K562 (cell line): ENCODE measurements at regions not wholly inside any gene's neighbourhood (a gene's known extent, or its start where the extent isn't known, plus 50 kb on each side); places are given as distances from the start of the nearest gene placed in this dataset.
A peak's percentile ranks its signal among the peaks of the same experiment; 100 is the strongest.

Experiments used
- ARID1B ChIP-seq: fragments of 450-650 bp; IDR thresholded peaks from 2 replicates; pipeline ENCODE4 v1.6.1; 2016; ENCODE audit warnings: antibody characterized with exemption, mild to moderate bottlenecking, inconsistent platforms
- BCL6 ChIP-seq: fragments of 250-450 bp; sonication (Bioruptor Pico); IDR thresholded peaks from 2 replicates; pipeline ENCODE4 v1.4.0; 2020
- CBX1 ChIP-seq: sonication (generic); IDR thresholded peaks from 2 replicates; pipeline ENCODE4 v1.6.1; 2016; ENCODE audit warnings: antibody characterized with exemption, low read depth, mild to moderate bottlenecking
- GABPB1 ChIP-seq: sonication (generic); formaldehyde crosslinking; IDR thresholded peaks from 2 replicates; pipeline ENCODE4 v1.8.0; 2022; ENCODE audit warnings: mild to moderate bottlenecking, missing genetic modification reagents
- LEF1 ChIP-seq: fragments of 450-650 bp; IDR thresholded peaks from 2 replicates; pipeline ENCODE4 v1.6.1; 2016; ENCODE audit warnings: mild to moderate bottlenecking
- MEIS2 ChIP-seq: fragments of 450-650 bp; IDR thresholded peaks from 2 replicates; pipeline ENCODE4 v1.6.1; 2014; ENCODE audit warnings: mild to moderate bottlenecking; ENCODE audit not compliant: partially characterized antibody
- MLLT1 ChIP-seq, 2 experiments: fragments of 450-650 bp; IDR thresholded peaks; 2 replicates each; pipeline ENCODE4 v1.6.1; 2016
- NR2C2 ChIP-seq, 2 experiments: fragments of 200-800 bp in 1 of 2; sonication (Bioruptor generic) in 1 of 2; sonication (generic) in 1 of 2; formaldehyde crosslinking in 1 of 2; IDR thresholded peaks; 2 replicates each; pipeline versions ENCODE4 v1.6.1 to v1.8.0; 2016 to 2022; ENCODE audit warnings: mild to moderate bottlenecking in 1 of 2, missing compliant biosample characterization in 1 of 2, missing genetic modification characterization in 1 of 2, missing genetic modification reagents in 1 of 2
- PTTG1 ChIP-seq: fragments of 450-650 bp; IDR thresholded peaks from 2 replicates; pipeline ENCODE4 v1.6.1; 2016; ENCODE audit warnings: low read depth, mild to moderate bottlenecking, missing genetic modification characterization, missing compliant biosample characterization
- SIN3B ChIP-seq: fragments of 450-650 bp; IDR thresholded peaks from 2 replicates; pipeline ENCODE4 v1.6.1; 2017; ENCODE audit warnings: low read depth, mild to moderate bottlenecking, moderate library complexity
- SOX6 ChIP-seq: fragments of 450-650 bp; IDR thresholded peaks from 2 replicates; pipeline ENCODE4 v1.6.1; 2014; ENCODE audit warnings: mild to moderate bottlenecking
- TEAD2 ChIP-seq: fragments of 450-650 bp; IDR thresholded peaks from 2 replicates; pipeline ENCODE4 v1.6.1; 2016; ENCODE audit warnings: missing genetic modification characterization, control low read depth, missing compliant biosample characterization
- ZBTB11 ChIP-seq, 3 experiments: fragments of 200-800 bp in 1 of 3; fragments of 250-450 bp in 1 of 3; fragments of 450-650 bp in 1 of 3; sonication (Bioruptor Pico) in 1 of 3; sonication (Bioruptor generic) in 1 of 3; formaldehyde crosslinking in 1 of 3; IDR thresholded peaks; 2 replicates each; pipeline versions ENCODE4 v1.6.1 to v1.8.0; 2016 to 2022; ENCODE audit warnings: mild to moderate bottlenecking in 2 of 3, missing genetic modification characterization in 2 of 3, missing compliant biosample characterization in 1 of 3, moderate library complexity in 1 of 3
- ZBTB2 ChIP-seq: fragments of 450-650 bp; IDR thresholded peaks from 2 replicates; pipeline ENCODE4 v1.6.1; 2016; ENCODE audit warnings: antibody characterized with exemption
- ZC3H11A ChIP-seq: IDR thresholded peaks from 2 replicates; pipeline ENCODE4 v1.6.1; 2012; ENCODE audit warnings: low read depth, low read length, improper control_type of control experiment
- ZNF354B ChIP-seq: fragments of 250-450 bp; sonication (Bioruptor Pico); IDR thresholded peaks from 2 replicates; pipeline ENCODE4 v1.4.0; 2020
- ZNF551 ChIP-seq: fragments of 250-450 bp; sonication (Bioruptor Pico); IDR thresholded peaks from 2 replicates; pipeline ENCODE4 v1.5.0; 2021; ENCODE audit warnings: mild to moderate bottlenecking, moderate library complexity
- ZNF592 ChIP-seq: fragments of 450-650 bp; IDR thresholded peaks from 2 replicates; pipeline ENCODE4 v1.6.1; 2017; ENCODE audit warnings: antibody characterized with exemption, mild to moderate bottlenecking
- ZNF695 ChIP-seq: fragments of 450-650 bp; formaldehyde crosslinking; IDR thresholded peaks from 2 replicates; pipeline ENCODE4 v1.4.0; 2020; ENCODE audit warnings: mild to moderate bottlenecking, moderate library complexity

- peak in 1 of 2 experiments; percentile 37; a peak in 1 of 4 replicates for TF ChIP-seq MLLT1 (IDR thresholded peaks at IDR 0.05)
- no peak for TF ChIP-seq ZBTB11 (CRISPR knock-in tag; IDR thresholded peaks at IDR 0.05)
- peak; percentile 84; the same call in 1 of the 2 replicates for TF ChIP-seq ZBTB2
- TF ChIP-seq LEF1 = peak; percentile 83
- TF ChIP-seq GABPB1 (CRISPR knock-in tag) = no peak
- 0 out of 2 replicates have a peak, but pooled peaks have one; percentile 43 for TF ChIP-seq BCL6 (CRISPR knock-in tag)
- TF ChIP-seq ARID1B = peak; percentile 94
- no peak for TF ChIP-seq SIN3B
- peak; percentile 87 for TF ChIP-seq PTTG1 (tag)
- no peak for TF ChIP-seq NR2C2 (CRISPR knock-in tag; IDR thresholded peaks at IDR 0.05)
- no peak for TF ChIP-seq NR2C2 (tag; IDR thresholded peaks at IDR 0.05)
- peak; percentile 96 for TF ChIP-seq ZNF592
- peak; percentile 88 for TF ChIP-seq TEAD2
- TF ChIP-seq ZC3H11A = no peak
- TF ChIP-seq SOX6 = peak; percentile 87
- no peak for TF ChIP-seq ZNF551 (CRISPR knock-in tag)
- TF ChIP-seq ZNF354B (CRISPR knock-in tag) = 0 out of 2 replicates have a peak, but pooled peaks have one; percentile 44
- TF ChIP-seq CBX1 = no peak
- TF ChIP-seq ZNF695 (CRISPR knock-in tag) = peak; percentile 53; the same call in 1 of the 2 replicates
- no peak for TF ChIP-seq MEIS2
These were observed 140.7 kb upstream of the RANBP3L start (continued) for GRCh38 chr5:36442352-36442751.
